ENCODE measurements at regions not wholly inside any gene's neighbourhood (a gene's known extent, or its start where the extent isn't known, plus 50 kb on each side); places are given as distances from the start of the nearest gene placed in this dataset.

- no peaks in the 10 kb centered on the region for H3K4me1 ChIP-seq (ENCODE audit: control insufficient read depth in 1 of 2, insufficient read depth in 2 of 2, low read length in 2 of 2)
- no peak overlapping the region for H3K27ac ChIP-seq (ENCODE audit: low read depth, low read length)
Observed at GRCh38 chr9:99624499-99625233, 197.0 kb upstream of the NR4A3 start.

GRCh38 chr9:99626426-99626825, 195.3 kb upstream of the NR4A3 start:
- no peaks in the 10 kb centered on the region for H3K4me1 ChIP-seq (ENCODE audit: control insufficient read depth in 1 of 2, insufficient read depth in 2 of 2, low read length in 2 of 2)
- no peak overlapping the region for H3K27ac ChIP-seq (ENCODE audit: low read depth, low read length)
- H3K27me3 ChIP-seq (ENCODE audit: control insufficient read depth in 1 of 2, insufficient read depth in 2 of 2, low read length in 2 of 2): no peaks in the 10 kb centered on the region
- no peak overlapping the region for H3K9ac ChIP-seq (ENCODE audit: low read depth in 1 of 2, low read length in 2 of 2)
- H3K9me3 ChIP-seq (ENCODE audit: control insufficient read depth in 1 of 2, low read length in 2 of 2): no peaks in the 10 kb centered on the region
- no peaks in the 10 kb centered on the region for H3K36me3 ChIP-seq (ENCODE audit: control insufficient read depth in 1 of 2, insufficient read depth in 2 of 2, low read length in 2 of 2)
- no peak overlapping the region for H3K4me3 ChIP-seq (ENCODE audit: low read depth in 1 of 2, low read length in 2 of 2)

More at GRCh38 chr9:99624499-99625233, 197.0 kb upstream of the NR4A3 start:
- H3K9ac ChIP-seq (ENCODE audit: low read depth in 1 of 2, low read length in 2 of 2): no peak overlapping the region
- H3K9me3 ChIP-seq (ENCODE audit: control insufficient read depth in 1 of 2, low read length in 2 of 2): no peaks in the 10 kb centered on the region
- no peaks in the 10 kb centered on the region for H3K27me3 ChIP-seq (ENCODE audit: control insufficient read depth in 1 of 2, insufficient read depth in 2 of 2, low read length in 2 of 2)
- no peak overlapping the region for H3K4me3 ChIP-seq (ENCODE audit: low read depth in 1 of 2, low read length in 2 of 2)
- H3K36me3 ChIP-seq (ENCODE audit: control insufficient read depth in 1 of 2, insufficient read depth in 2 of 2, low read length in 2 of 2): no peaks in the 10 kb centered on the region

- Histone ChIP-seq H3K27ac (ENCODE audit: low read depth, low read length) (no peak overlapping the region), H3K36me3 (ENCODE audit: control insufficient read depth in 1 of 2, insufficient read depth in 2 of 2, low read length in 2 of 2) (no peaks in the 10 kb centered on the region), H3K4me3 (ENCODE audit: low read depth in 1 of 2, low read length in 2 of 2) (no peak overlapping the region), H3K27me3 (ENCODE audit: control insufficient read depth in 1 of 2, insufficient read depth in 2 of 2, low read length in 2 of 2) (no peaks in the 10 kb centered on the region), H3K9ac (ENCODE audit: low read depth in 1 of 2, low read length in 2 of 2) (no peak overlapping the region), H3K9me3 (ENCODE audit: control insufficient read depth in 1 of 2, low read length in 2 of 2) (no peaks in the 10 kb centered on the region), H3K4me1 (ENCODE audit: control insufficient read depth in 1 of 2, insufficient read depth in 2 of 2, low read length in 2 of 2) (no peaks in the 10 kb centered on the region)
Observed at GRCh38 chr9:99628285-99628684, 193.4 kb upstream of the NR4A3 start.

DNA sequence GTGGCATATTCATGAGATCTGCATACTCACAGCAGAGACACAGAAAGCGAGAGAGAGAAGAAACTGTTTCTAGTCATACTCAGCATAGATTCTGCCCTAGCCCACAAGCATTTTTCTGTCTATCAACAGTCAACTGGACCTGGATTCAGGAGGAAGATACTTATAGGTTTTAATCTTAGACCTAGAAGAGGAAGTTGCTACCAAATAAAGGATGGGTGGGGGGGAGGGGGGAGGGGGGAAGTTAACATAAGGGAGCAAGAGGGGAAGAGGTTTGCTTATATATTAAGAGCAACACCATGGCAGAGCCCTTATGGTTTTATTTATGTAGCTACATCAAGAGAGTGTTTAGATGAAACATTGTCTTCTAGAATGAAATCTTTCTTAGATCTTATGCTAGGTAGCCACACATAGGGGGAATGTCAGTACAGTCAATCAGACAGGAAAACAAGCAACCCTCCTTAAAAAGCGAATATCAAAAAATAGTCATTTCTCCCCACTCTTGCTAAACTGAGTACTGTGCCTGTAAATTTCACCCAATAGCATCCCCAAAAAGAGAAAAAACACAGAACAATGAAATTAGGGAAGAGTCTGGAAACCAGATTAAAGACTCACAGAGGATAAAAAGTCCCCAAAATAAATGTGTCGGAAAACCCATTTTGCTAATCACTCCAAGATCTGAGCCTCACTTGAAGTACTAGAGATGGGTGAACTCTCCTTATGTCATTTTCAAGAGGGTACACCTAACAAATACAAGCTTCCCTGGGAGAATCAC, 192.7 kb upstream of the NR4A3 start:
- no peaks in the 10 kb centered on the region for H3K27me3 ChIP-seq (ENCODE audit: control insufficient read depth in 1 of 2, insufficient read depth in 2 of 2, low read length in 2 of 2)
- H3K4me1 ChIP-seq (ENCODE audit: control insufficient read depth in 1 of 2, insufficient read depth in 2 of 2, low read length in 2 of 2): no peaks in the 10 kb centered on the region
- no peaks in the 10 kb centered on the region for H3K36me3 ChIP-seq (ENCODE audit: control insufficient read depth in 1 of 2, insufficient read depth in 2 of 2, low read length in 2 of 2)
- H3K4me3 ChIP-seq (ENCODE audit: low read depth in 1 of 2, low read length in 2 of 2): no peak overlapping the region
- no peak overlapping the region for H3K9ac ChIP-seq (ENCODE audit: low read depth in 1 of 2, low read length in 2 of 2)
- H3K9me3 ChIP-seq (ENCODE audit: control insufficient read depth in 1 of 2, low read length in 2 of 2): no peaks in the 10 kb centered on the region
- H3K27ac ChIP-seq (ENCODE audit: low read depth, low read length): no peak overlapping the region

DNA sequence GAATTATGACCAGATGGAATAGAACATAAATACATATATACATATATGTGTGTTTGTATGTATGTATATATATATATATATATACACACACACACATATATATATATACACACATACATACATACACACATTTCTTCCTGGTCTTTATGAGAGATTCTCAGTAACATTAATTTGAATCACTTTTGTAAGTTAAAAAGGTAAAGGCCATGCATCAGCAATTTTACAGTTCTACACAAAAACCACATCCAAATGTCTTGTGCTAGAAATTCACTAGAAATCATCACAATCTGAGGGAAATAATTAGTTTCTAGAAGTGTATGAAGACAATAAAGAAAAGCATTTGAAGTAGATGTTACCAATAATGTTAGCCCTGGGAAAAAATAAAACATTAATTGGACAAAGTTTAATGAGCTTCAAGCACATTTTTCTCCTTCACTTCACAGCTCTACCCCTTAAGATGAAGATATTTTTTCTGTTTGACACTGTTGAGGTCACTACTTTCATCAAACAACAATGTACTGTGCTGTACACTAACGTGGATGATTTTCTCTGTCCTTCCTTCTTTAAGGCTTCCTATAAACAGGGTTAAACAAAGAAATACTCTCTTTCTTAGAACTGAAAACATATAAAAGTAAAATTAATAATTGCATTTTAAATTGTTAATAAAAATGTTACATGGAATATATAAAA, 189.2 kb upstream of the NR4A3 start:
- Histone ChIP-seq H3K27me3 (ENCODE audit: control insufficient read depth in 1 of 2, insufficient read depth in 2 of 2, low read length in 2 of 2) (no peaks in the 10 kb centered on the region), H3K4me1 (ENCODE audit: control insufficient read depth in 1 of 2, insufficient read depth in 2 of 2, low read length in 2 of 2) (no peaks in the 10 kb centered on the region), H3K4me3 (ENCODE audit: low read depth in 1 of 2, low read length in 2 of 2) (no peak overlapping the region), H3K9me3 (ENCODE audit: control insufficient read depth in 1 of 2, low read length in 2 of 2) (no peaks in the 10 kb centered on the region), H3K9ac (ENCODE audit: low read depth in 1 of 2, low read length in 2 of 2) (no peak overlapping the region), H3K36me3 (ENCODE audit: control insufficient read depth in 1 of 2, insufficient read depth in 2 of 2, low read length in 2 of 2) (no peaks in the 10 kb centered on the region), H3K27ac (ENCODE audit: low read depth, low read length) (no peak overlapping the region)

DNA sequence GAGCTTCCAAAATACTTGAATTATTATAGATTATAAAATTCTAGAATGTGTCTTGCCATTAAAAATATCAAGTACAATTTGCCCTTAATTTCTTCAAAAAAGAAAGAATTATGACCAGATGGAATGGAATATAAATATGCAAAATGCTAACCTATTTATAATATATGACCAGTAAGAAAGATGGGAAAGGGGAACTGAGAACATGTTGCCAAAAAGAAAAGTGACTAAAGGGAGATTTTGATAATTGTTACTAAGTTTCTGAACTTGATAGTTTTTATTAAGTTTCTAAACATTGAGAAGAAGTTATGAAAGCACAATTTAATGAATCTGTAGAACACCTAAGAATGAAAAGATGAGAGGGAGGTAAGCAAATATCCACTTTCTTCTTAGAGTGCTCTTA, 188.4 kb upstream of the NR4A3 start:
- Histone ChIP-seq H3K27me3 (ENCODE audit: control insufficient read depth in 1 of 2, insufficient read depth in 2 of 2, low read length in 2 of 2) (no peaks in the 10 kb centered on the region), H3K27ac (ENCODE audit: low read depth, low read length) (no peak overlapping the region), H3K4me1 (ENCODE audit: control insufficient read depth in 1 of 2, insufficient read depth in 2 of 2, low read length in 2 of 2) (no peaks in the 10 kb centered on the region), H3K9ac (ENCODE audit: low read depth in 1 of 2, low read length in 2 of 2) (no peak overlapping the region), H3K9me3 (ENCODE audit: control insufficient read depth in 1 of 2, low read length in 2 of 2) (no peaks in the 10 kb centered on the region), H3K4me3 (ENCODE audit: low read depth in 1 of 2, low read length in 2 of 2) (no peak overlapping the region), H3K36me3 (ENCODE audit: control insufficient read depth in 1 of 2, insufficient read depth in 2 of 2, low read length in 2 of 2) (no peaks in the 10 kb centered on the region)

- no peak overlapping the region for H3K4me3 ChIP-seq (ENCODE audit: low read depth in 1 of 2, low read length in 2 of 2)
- no peaks in the 10 kb centered on the region for H3K9me3 ChIP-seq (ENCODE audit: control insufficient read depth in 1 of 2, low read length in 2 of 2)
- H3K27me3 ChIP-seq (ENCODE audit: control insufficient read depth in 1 of 2, insufficient read depth in 2 of 2, low read length in 2 of 2): no peaks in the 10 kb centered on the region
- H3K9ac ChIP-seq (ENCODE audit: low read depth in 1 of 2, low read length in 2 of 2): no peak overlapping the region
- H3K27ac ChIP-seq (ENCODE audit: low read depth, low read length): no peak overlapping the region
- no peaks in the 10 kb centered on the region for H3K4me1 ChIP-seq (ENCODE audit: control insufficient read depth in 1 of 2, insufficient read depth in 2 of 2, low read length in 2 of 2)
- no peaks in the 10 kb centered on the region for H3K36me3 ChIP-seq (ENCODE audit: control insufficient read depth in 1 of 2, insufficient read depth in 2 of 2, low read length in 2 of 2)
Observed at GRCh38 chr9:99634186-99634585, 187.5 kb upstream of the NR4A3 start.

GRCh38 chr9:99635032-99635431, 186.7 kb upstream of the NR4A3 start:
- H3K4me1 ChIP-seq (ENCODE audit: control insufficient read depth in 1 of 2, insufficient read depth in 2 of 2, low read length in 2 of 2): no peaks in the 10 kb centered on the region
- no peak overlapping the region for H3K9ac ChIP-seq (ENCODE audit: low read depth in 1 of 2, low read length in 2 of 2)
- H3K9me3 ChIP-seq (ENCODE audit: control insufficient read depth in 1 of 2, low read length in 2 of 2): no peaks in the 10 kb centered on the region
- H3K36me3 ChIP-seq (ENCODE audit: control insufficient read depth in 1 of 2, insufficient read depth in 2 of 2, low read length in 2 of 2): no peaks in the 10 kb centered on the region
- no peak overlapping the region for H3K27ac ChIP-seq (ENCODE audit: low read depth, low read length)
- H3K4me3 ChIP-seq (ENCODE audit: low read depth in 1 of 2, low read length in 2 of 2): no peak overlapping the region
- no peaks in the 10 kb centered on the region for H3K27me3 ChIP-seq (ENCODE audit: control insufficient read depth in 1 of 2, insufficient read depth in 2 of 2, low read length in 2 of 2)

DNA sequence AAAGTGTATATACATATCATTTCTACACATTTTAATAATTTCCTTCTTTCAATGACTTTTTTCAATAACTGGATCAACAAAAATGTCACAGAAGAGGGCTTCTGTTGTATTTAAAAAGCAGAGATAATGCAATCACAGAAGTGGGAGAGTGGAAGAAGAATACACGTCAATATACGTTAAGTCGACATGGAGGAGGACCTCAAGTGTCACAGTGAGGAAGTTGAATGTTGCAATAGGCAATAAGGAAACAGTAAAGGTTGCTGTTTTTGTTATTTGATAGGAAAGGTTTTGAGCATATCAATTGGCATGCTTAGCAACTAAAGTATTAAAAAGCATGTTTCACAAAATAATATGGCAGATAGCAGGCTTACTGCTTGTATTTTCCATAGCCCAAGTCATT, 184.0 kb upstream of the NR4A3 start:
- Histone ChIP-seq H3K4me1 (ENCODE audit: control insufficient read depth in 1 of 2, insufficient read depth in 2 of 2, low read length in 2 of 2) (no peaks in the 10 kb centered on the region), H3K4me3 (ENCODE audit: low read depth in 1 of 2, low read length in 2 of 2) (no peak overlapping the region), H3K27me3 (ENCODE audit: control insufficient read depth in 1 of 2, insufficient read depth in 2 of 2, low read length in 2 of 2) (no peaks in the 10 kb centered on the region), H3K36me3 (ENCODE audit: control insufficient read depth in 1 of 2, insufficient read depth in 2 of 2, low read length in 2 of 2) (no peaks in the 10 kb centered on the region), H3K27ac (ENCODE audit: low read depth, low read length) (no peak overlapping the region), H3K9ac (ENCODE audit: low read depth in 1 of 2, low read length in 2 of 2) (no peak overlapping the region), H3K9me3 (ENCODE audit: control insufficient read depth in 1 of 2, low read length in 2 of 2) (peaks cover 0 to 4% of the 10 kb centered on the region in 2 donors)

DNA sequence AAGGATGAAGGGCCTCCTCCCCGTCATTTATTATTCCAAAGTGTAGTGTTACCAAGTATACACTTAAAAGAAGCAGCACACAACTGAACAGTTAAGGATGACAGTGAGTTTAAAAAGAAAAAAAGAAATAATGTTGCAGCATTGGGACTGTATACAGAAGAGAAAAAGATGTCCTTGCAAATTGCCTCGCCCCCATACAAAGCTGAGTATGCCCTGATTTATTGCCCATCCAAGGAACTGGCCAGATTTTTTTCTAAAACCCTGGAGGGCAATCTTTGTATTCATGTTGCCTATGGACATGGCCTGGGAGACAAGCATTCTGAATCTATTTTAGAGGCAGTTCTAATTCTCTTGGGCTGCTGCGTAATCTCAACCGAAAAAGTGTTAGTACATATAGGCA, 182.7 kb upstream of the NR4A3 start:
- Histone ChIP-seq H3K9me3 (ENCODE audit: control insufficient read depth in 1 of 2, low read length in 2 of 2) (peaks cover 0 to 4% of the 10 kb centered on the region in 2 donors), H3K27me3 (ENCODE audit: control insufficient read depth in 1 of 2, insufficient read depth in 2 of 2, low read length in 2 of 2) (no peaks in the 10 kb centered on the region), H3K4me1 (ENCODE audit: control insufficient read depth in 1 of 2, insufficient read depth in 2 of 2, low read length in 2 of 2) (no peaks in the 10 kb centered on the region), H3K27ac (ENCODE audit: low read depth, low read length) (no peak overlapping the region), H3K36me3 (ENCODE audit: control insufficient read depth in 1 of 2, insufficient read depth in 2 of 2, low read length in 2 of 2) (no peaks in the 10 kb centered on the region), H3K9ac (ENCODE audit: low read depth in 1 of 2, low read length in 2 of 2) (no peak overlapping the region), H3K4me3 (ENCODE audit: low read depth in 1 of 2, low read length in 2 of 2) (no peak overlapping the region)

Data from duodenal mucosa (tissue), 2 donors.